SU-DHL-6 (cell line): ENCODE measurements at regions not wholly inside any gene's neighbourhood (a gene's known extent, or its start where the extent isn't known, plus 50 kb on each side); places are given as distances from the start of the nearest gene placed in this dataset.

Experiments used
- EZH2phosphoT487 ChIP-seq: fragments of 200-600 bp; sonication (generic), shearing (Covaris generic); conservative IDR thresholded peaks from 2 replicates; pipeline ENCODE4 v1.6.1; 2018; ENCODE audit warnings: mild to moderate bottlenecking, antibody characterized with exemption, low read length, moderate library complexity, mixed read lengths
- TF ChIP-seq, protein P1 (sequence below): fragments of 200-600 bp; sonication (generic); IDR thresholded peaks from one replicate; pipeline ENCODE4 v1.5.1; 2017; ENCODE audit warnings: antibody characterized with exemption, mild to moderate bottlenecking, low read length, moderate library complexity; ENCODE audit not compliant: insufficient read depth, poor library complexity, severe bottlenecking

DNA sequence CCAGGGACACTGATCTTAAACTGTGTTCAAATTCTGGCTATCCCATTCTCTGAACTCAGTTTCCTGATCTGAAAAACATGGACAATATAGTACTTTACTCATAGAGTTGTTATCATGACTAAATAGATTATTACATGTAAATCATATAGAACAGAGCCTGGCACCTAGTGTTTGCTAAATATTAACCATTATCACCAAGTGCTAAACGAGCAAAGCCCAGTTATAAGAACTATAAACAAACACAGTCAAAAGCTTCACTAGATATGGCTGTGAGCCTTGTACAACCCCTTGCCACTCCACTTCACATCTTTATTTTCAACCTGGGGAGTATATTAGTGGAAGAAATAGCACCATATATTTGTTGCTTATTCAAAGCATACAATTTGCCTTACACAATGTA, 338.9 kb upstream of the CADM1 start:
- TF ChIP-seq, protein P1, sequence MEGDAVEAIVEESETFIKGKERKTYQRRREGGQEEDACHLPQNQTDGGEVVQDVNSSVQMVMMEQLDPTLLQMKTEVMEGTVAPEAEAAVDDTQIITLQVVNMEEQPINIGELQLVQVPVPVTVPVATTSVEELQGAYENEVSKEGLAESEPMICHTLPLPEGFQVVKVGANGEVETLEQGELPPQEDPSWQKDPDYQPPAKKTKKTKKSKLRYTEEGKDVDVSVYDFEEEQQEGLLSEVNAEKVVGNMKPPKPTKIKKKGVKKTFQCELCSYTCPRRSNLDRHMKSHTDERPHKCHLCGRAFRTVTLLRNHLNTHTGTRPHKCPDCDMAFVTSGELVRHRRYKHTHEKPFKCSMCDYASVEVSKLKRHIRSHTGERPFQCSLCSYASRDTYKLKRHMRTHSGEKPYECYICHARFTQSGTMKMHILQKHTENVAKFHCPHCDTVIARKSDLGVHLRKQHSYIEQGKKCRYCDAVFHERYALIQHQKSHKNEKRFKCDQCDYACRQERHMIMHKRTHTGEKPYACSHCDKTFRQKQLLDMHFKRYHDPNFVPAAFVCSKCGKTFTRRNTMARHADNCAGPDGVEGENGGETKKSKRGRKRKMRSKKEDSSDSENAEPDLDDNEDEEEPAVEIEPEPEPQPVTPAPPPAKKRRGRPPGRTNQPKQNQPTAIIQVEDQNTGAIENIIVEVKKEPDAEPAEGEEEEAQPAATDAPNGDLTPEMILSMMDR = no peak
- TF ChIP-seq EZH2phosphoT487 = no peak
